GM23338 (cell line): ENCODE measurements at regions not wholly inside any gene's neighbourhood (a gene's known extent, or its start where the extent isn't known, plus 50 kb on each side); places are given as distances from the start of the nearest gene placed in this dataset.
A peak's percentile ranks its signal among the peaks of the same experiment; 100 is the strongest.

Experiments used
- EZH2 ChIP-seq: fragments of 200-600 bp; sonication (generic); IDR thresholded peaks from one replicate; pipeline ENCODE4 v1.8.0; 2017; ENCODE audit warnings: antibody characterized with exemption, mild to moderate bottlenecking, low read depth; ENCODE audit not compliant: unreplicated experiment
- EZH2phosphoT487 ChIP-seq: fragments of 200-600 bp; sonication (generic); IDR thresholded peaks from one replicate; pipeline ENCODE4 v1.8.1; 2018; ENCODE audit warnings: antibody characterized with exemption; ENCODE audit not compliant: unreplicated experiment
- POLR2AphosphoS5 ChIP-seq: IDR thresholded peaks from 2 replicates; pipeline ENCODE4 v1.6.1; 2016; ENCODE audit warnings: antibody characterized with exemption, low read depth
- TF ChIP-seq, protein P1 (sequence below), 2 experiments: fragments of 200-600 bp in 1 of 2; sonication (generic) in 1 of 2; conservative IDR thresholded peaks; 2 replicates each; pipeline versions ENCODE4 v1.5.1 to v1.6.1; 2016 to 2017; ENCODE audit warnings: antibody characterized with exemption in 2 of 2, low read depth in 2 of 2, mild to moderate bottlenecking in 2 of 2, moderate library complexity in 1 of 2

DNA sequence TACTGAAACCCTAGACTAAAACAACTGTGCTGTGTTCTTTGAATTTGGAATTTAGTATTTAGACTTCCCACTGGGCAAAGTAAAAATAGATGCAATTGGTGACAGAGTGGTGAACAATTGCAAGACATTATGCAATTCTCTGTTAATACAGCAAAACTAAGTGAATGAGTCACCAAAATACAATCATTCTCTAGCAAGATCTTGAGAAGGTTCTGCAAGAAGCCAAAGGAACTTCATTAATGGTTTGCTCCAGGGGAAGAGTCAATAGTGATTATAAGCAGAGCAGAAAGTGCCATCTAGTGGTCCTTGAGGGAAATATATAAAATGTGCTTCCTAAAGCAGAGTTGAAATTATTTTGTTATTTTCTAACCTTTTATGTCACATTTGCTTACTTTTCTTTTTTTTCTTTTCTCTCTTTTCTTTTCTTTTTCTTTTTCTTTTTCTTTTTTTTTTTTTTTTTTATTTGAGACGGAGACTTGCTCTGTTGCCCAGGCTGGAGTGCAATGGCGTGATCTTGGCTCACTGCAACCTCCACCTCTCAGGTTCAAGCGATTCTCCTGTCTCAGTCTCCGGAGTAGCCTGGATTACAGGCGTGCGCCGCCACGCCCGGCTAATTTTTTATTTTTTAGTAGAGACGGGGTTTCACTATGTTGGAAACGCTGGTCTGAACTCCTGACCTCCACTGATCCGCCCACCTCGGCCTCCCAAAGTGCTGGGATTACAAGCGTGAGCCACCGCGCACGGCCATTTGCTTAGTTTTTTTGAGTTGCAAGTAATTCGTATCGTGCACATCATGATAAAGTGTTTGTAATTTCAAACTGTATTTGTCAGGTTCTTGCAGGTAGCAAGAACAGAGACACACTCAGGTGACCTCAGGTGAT is 99.2 kb downstream of the CTH start:
- TF ChIP-seq EZH2 (no peak), POLR2AphosphoS5 (no peak), EZH2phosphoT487 (no peak)
- TF ChIP-seq, protein P1, sequence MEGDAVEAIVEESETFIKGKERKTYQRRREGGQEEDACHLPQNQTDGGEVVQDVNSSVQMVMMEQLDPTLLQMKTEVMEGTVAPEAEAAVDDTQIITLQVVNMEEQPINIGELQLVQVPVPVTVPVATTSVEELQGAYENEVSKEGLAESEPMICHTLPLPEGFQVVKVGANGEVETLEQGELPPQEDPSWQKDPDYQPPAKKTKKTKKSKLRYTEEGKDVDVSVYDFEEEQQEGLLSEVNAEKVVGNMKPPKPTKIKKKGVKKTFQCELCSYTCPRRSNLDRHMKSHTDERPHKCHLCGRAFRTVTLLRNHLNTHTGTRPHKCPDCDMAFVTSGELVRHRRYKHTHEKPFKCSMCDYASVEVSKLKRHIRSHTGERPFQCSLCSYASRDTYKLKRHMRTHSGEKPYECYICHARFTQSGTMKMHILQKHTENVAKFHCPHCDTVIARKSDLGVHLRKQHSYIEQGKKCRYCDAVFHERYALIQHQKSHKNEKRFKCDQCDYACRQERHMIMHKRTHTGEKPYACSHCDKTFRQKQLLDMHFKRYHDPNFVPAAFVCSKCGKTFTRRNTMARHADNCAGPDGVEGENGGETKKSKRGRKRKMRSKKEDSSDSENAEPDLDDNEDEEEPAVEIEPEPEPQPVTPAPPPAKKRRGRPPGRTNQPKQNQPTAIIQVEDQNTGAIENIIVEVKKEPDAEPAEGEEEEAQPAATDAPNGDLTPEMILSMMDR (conservative IDR thresholded peaks at IDR 0.05; ENCODE audit: low read depth in 2 of 2): peak; percentile 76 to 84
